ENCODE measurements at regions not wholly inside any gene's neighbourhood (a gene's known extent, or its start where the extent isn't known, plus 50 kb on each side); places are given as distances from the start of the nearest gene placed in this dataset.

- TF ChIP-seq, protein P1, sequence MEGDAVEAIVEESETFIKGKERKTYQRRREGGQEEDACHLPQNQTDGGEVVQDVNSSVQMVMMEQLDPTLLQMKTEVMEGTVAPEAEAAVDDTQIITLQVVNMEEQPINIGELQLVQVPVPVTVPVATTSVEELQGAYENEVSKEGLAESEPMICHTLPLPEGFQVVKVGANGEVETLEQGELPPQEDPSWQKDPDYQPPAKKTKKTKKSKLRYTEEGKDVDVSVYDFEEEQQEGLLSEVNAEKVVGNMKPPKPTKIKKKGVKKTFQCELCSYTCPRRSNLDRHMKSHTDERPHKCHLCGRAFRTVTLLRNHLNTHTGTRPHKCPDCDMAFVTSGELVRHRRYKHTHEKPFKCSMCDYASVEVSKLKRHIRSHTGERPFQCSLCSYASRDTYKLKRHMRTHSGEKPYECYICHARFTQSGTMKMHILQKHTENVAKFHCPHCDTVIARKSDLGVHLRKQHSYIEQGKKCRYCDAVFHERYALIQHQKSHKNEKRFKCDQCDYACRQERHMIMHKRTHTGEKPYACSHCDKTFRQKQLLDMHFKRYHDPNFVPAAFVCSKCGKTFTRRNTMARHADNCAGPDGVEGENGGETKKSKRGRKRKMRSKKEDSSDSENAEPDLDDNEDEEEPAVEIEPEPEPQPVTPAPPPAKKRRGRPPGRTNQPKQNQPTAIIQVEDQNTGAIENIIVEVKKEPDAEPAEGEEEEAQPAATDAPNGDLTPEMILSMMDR (IDR thresholded peaks at IDR 0.05): no peak
- TF ChIP-seq POLR2AphosphoS5 (IDR thresholded peaks at IDR 0.05; ENCODE audit: insufficient read depth in 1 of 2, low read depth in 1 of 2): no peak
Observed at GRCh38 chr18:47471784-47472183, 220.3 kb upstream of the SKOR2 start.

Measured in vagina (tissue), 2 donors.